HG03354 (cell line): ENCODE measurements at regions not wholly inside any gene's neighbourhood (a gene's known extent, or its start where the extent isn't known, plus 50 kb on each side); places are given as distances from the start of the nearest gene placed in this dataset.
"Not testable (repeated sequence)": the region's sequence is repeated elsewhere in the genome, so short reads cannot be mapped to it uniquely, and the experiment has no call there.

ENCODE experiments used
- ATAC-seq: cut with Tn5 transposase; IDR thresholded peaks from one replicate; pipeline ENCODE4 v1.9.1; 2021; ENCODE audit warnings: mild to moderate bottlenecking; ENCODE audit not compliant: unreplicated experiment, poor library complexity, severe bottlenecking

DNA sequence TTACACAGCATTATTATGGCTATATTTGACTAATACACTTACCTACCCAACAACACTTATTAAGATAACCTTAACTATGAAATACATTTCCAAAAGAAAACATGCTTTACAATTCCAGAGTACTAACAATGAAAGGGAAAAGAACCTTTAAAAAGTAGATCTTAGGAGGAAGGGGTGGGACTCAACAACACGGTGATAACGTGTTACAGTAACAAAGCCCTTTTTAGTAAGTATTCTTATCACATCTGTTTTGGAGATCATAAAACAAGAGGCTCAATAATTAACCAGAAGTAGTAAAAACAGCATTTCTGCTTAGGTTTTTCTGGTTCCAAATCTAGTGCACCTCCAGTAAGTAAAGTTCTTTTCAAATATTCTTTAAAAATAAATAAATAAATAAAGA, 202.1 kb upstream of the SLC7A11 start:
- ATAC-seq = no peak

DNA sequence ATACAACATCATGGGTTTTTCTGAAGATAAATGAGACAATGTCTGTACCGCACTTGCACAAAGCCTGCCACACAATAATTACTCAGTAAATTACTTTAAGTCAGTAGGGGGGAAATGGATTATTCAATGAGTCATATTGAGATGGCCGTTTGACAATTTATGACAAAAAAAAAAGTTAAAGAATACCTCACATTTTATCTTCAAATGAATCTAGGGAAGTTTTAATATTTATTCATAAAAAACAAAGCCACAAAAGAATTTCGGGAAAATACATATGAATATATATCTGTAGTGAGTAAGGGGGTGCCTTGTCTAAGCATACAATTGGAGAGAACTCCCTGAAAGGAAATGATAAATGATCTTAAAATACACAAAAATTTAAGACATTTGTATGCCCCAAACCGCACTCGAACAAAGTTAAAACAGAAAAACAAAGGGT, 197.0 kb upstream of the SLC7A11 start:
- no peak for ATAC-seq

DNA sequence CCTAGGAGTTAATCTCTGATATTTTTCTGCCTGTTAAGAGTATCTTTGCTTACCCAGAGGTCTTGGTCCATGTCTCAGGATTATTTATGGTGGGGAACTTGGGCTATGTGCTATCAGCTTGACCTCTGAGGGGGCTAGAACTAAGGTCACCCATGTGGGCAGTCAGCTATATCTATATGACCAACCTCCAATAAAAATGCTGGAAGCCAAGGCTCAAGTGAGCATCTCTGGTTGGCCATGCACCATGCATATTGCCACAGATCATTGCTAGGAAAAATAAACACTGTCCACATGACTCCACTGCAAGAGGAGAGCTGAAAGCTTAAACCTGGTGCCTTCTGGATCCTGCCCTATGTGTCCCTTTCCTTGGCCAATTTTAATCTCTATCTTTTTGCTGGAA, 196.5 kb upstream of the SLC7A11 start:
- no peak for ATAC-seq

DNA sequence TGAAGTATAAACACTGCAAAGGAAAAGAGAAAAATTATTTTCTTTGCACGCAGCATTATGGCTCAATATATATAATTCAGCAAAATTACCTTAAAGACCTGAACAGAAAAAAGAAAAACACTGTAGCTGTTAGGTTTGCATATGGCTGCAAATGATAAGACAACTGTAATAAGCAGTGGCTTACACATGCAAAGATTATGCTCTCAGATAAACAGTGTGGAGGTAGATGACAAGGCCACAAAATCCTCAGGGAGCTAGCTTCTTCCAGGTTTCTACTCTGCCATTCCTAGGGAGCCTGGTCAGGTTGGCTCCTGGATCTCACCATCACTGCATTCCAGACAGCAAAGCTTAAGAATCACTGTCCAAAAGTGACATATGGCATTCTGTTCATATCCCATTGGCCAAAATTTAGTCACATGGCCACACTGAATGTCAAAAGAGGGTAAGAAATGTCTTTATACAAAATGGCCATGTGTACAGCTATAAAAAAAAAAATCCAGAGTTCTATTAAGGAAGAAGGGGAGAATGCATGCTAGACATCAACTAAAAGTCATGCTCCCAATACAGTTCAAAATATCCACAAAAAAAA, 195.2 kb upstream of the SLC7A11 start:
- ATAC-seq = no peak

DNA sequence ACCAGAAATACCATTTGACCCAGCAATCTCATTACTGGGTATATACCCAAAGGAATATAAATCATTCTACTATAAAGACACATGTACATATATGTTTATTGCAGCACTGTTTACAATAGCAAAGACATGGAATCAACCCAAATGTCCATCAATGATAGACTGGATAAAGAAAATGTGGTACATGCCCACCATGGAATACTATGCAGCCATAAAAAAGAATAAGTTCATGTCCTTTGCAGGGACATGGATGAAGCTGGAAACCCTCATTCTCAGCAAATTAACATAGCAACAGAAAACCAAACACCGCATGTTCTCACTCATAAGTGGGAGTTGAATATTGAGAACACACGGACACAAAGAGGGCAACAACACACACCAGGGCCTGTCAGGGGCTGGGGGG, 193.6 kb upstream of the SLC7A11 start:
- not testable (repeated sequence) for ATAC-seq

DNA sequence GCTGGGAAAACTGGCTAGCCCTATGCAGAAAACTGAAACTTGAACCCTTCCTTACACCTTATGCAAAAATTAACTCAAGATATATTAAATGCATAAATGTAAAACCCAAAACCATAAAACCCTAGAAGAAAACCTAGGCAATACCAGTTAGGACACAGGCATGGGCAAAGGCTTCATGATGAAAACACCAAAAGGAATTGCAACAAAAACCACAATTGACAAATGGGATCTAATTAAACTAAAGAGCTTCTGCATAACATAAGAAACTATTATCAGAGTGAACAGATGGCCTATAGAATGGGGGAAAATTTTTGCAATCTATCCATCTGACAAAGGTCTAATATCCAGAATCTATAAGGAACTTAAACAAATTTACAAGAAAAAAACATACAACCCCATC, 192.9 kb upstream of the SLC7A11 start:
- not testable (repeated sequence) for ATAC-seq

DNA sequence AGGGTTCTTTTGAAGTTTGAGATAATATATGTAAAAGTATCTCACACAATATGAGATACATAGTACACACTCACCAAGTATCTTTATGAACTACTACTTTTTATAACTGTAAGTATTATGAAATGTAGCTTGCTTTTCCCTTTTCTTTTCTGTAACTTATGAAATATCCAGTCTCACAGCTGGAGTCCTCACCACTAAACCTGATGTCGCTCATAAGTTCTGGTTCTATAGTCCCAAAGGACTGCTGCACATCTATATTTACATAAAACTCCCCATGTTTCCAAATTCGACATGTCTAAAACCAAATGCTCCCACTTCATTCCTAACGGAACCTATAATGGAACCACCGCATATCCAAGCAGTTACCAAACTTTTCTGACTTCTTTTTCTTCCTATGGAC, 186.5 kb upstream of the SLC7A11 start:
- ATAC-seq = no peak

DNA sequence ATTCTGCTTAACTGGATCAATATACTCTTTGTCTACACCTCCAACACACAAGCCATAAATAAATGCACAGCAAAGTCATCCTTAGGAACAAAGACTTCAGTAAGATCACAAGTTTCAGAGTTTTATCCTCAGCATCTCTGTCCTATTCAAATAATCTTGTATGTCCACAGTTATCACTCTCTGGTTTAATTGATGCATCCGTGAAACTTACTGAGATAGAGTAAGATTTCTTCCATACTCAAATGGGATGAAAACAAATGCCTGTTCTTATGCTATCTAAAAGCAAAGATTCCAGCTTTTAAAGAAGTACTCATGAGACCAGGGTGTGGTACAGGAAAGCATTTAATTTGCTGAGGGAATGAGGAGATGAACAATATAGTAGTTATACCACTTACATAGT, 184.6 kb upstream of the SLC7A11 start:
- no peak for ATAC-seq

DNA sequence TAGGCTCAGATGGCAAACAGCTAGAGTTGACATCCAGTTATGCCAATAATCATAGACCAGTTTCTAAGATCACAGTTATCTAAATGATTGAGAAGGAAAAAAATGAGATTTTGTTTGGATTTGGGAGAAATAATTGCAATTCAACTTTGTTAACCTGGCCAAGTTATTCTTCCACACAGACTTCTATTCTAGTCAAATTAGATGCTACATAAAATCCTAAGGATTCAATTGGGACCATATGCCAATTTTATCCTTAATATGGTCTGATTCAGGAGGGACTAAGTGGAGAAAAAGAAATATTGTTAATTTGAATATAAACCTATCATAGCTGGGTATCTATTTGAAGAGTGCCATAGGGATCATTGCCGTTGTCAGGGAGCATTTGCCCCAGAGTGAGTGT, 178.3 kb upstream of the SLC7A11 start:
- ATAC-seq = no peak

DNA sequence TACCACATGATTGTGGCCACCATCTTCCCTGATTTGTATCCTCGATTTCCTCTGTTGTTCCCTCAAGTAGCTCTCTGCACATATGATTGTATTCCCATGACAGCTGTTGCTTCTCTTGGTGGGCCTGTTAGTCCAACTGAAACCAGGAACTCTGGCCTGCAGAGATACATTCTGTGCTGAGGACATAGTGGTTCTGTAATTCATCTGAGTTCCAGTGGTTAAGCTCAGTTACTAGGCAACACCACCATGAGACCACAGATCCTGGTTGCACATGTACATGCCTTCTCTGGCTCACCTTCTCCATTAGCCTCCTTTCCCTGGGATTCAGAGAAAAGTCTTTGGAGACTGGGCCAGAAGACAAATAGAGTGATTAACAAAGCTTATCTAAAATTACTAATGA, 172.1 kb upstream of the SLC7A11 start:
- no peak for ATAC-seq

DNA sequence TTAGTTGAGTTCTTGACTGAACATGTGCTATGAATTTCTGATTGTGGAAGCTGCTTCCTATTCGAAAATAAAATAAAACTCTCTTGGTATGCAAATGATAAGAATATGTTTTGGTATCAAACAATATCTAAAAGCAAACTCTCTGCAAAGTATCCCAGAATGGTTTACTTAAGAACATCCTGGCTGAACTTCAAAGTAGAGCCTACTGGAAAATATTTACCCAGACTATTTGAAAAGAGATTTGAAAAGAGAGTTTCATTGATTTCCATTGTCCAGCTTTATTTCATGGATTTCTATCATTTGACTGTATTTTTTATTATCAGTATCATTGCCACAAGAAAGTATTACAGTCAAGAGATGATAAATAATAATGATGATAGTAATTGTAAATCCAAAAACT, 171.1 kb upstream of the SLC7A11 start:
- no peak for ATAC-seq

DNA sequence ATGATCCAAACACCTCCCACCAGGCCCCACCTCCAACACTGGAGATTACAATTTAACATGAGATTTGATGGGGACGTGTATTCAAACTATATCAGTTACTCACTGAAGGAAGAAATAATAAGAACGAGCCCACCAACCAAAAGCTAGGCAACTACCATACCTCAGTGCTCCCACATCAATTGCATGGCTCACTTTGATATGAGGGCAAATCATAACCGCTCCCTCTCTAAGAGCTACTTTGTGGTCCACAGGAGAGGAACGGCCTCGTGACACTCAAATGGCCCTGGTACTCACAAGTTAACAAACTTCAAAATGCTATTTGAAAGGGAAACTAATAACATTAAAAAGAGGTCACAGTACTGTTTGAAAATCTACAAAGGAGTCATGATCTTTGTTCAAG, 170.7 kb upstream of the SLC7A11 start:
- ATAC-seq = no peak

DNA sequence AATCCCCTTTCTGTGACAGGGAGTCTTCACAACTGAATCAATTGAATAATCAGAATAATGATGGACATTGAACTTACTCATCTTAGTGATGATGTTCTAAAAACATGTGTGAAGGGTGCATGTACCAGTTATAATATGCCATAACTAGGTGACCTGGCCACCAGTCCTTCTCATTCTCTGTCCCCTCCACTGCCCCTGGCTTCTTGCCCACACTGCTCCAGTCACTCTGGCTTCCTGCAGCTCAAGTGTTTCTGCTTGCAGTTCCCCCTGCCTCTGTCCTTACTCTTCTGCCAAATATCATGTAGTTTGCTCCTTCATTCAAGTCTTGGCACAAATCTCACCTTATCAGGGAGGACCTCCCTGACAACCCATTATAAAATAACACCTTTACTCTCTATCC, 168.1 kb upstream of the SLC7A11 start:
- no peak for ATAC-seq

DNA sequence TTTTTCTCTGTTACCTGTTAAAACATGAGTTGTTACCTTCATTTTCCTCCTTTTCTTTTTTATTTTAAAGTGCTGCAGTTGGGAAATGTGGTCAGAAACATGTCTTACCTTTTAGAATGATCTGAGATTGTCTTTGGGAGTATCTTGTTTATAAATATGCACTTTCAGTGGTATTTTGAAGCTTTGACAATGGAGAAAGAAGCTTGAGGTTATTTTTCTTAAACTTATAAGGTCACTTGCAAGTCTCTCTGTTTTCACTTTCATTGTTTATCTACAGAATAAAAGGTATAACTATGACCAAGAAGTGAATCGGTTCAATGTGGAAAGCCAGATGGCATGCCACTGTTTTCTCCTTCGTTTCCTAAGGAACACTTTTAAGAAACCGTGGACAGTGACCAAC, 167.5 kb upstream of the SLC7A11 start:
- no peak for ATAC-seq

DNA sequence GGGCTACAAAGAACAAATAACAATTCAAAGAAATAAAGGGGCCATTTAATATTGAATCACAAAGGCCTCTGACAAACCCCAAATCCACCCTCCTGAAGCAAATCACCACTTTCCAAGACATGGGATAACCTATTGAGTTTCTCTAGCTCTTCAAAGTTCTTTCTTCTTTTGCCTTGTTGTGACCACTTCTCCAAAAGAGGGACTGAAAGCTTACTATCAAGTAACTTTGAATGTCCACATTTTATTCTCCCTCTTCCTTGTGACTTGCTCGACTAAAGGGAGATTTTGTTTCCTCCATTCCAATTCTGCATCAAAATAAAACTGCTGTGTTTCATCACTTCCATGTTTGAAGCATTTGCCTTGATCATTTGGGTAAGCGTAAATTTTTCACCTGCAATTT, 166.6 kb upstream of the SLC7A11 start:
- no peak for ATAC-seq

DNA sequence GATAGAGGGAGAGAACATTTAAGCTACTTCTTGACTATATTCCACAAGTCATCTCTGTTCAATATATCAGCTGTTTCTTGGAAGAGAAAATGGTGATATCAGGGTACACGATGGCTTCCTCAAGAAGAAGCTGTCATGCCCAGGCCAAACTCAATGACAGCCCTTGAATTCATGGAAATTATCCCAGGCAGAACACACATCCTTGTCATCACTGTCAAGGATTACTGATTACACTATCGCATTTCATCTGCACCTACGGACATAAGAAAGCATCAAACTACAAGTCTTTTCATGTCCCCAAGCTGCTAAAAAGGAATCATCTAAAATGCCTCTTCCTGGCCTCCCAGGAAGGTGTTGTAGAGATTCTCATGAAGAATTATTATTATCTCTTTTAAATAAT, 165.2 kb upstream of the SLC7A11 start:
- no peak for ATAC-seq

DNA sequence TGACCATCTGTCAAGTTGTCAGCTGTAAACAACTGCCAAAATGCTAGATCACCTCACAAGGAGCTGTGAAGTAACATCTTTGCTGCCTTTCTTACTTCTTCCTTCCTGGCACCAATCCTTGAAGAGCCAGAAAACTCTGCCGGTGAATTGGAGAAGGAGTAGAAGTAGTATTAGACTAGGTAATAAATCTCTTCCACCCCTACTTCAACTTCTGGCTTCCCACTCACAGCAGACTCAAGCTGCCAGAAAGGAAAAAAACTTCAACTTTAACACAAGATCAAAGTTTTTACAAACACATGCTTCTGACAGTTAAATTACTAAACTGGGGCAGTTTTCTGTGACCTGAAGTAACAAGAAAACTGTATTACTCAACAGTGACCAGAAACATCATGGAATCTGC, 164.7 kb upstream of the SLC7A11 start:
- no peak for ATAC-seq

DNA sequence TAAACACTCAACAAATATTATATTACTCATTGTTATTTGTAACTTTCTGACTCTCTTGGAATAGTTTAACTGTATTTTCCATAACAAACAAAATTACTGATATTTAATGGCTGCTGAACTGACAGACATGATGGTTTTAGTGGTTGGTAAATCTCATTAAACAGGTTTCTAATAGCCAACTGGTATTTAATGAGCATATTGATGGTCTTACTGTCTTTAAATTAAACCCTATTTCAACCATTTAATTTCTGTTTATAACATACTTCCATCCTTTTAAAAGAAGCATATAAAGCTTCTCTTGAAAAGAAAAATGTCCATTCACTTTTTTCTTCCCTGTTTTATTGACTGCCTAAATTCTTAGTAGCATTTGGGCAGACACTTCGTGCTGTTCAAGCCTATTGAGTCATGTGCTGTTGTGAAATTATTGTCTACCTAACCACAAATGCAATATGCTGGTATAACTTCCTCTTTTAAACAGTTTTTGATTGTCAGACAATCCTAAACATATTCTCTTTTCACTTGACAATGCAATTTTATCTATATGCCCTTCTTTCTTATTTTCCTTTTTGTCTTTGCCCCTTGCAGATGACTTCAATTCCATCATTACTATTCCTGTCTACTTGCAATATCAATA, 163.9 kb upstream of the SLC7A11 start:
- ATAC-seq = peak; percentile 81

DNA sequence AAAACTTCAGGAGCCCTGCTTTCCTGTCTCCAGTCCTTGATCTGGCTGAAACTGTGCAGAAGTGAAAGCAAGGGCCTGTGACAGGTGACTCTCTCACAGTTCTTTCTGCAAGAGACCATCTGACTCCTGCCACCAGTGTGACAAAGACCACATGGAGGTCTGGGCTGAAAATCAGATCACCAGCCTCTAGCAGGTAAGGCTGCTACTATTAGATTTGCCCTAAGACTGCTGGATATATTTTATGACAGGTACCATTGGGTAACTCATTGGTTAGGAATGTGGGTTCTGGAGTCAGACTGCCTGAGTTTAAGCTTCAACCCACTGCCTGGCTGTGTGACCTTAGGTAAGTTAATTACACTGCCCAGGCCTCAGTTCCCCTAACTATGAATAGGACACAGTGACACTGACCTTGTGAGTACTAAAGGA, 163.3 kb upstream of the SLC7A11 start:
- peak; percentile 77 for ATAC-seq

DNA sequence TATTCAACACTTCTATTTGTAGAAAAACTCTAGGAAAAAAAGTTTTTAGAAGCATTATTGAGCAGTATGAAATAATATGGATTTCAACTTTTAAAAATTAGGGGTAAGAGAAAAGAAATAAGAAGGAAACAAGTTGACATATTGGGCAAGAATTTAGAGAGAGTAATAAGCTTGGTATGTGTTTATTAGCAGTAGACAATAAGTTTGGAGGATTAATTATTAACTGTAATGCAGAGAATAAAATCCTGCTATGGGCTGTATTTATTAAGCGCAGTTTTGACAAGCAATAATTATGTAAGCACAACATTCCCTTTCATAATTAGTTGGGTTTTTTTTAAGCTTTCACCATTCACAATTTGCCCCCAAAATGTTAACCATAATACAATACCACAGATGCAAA, 162.7 kb upstream of the SLC7A11 start:
- ATAC-seq = no peak

DNA sequence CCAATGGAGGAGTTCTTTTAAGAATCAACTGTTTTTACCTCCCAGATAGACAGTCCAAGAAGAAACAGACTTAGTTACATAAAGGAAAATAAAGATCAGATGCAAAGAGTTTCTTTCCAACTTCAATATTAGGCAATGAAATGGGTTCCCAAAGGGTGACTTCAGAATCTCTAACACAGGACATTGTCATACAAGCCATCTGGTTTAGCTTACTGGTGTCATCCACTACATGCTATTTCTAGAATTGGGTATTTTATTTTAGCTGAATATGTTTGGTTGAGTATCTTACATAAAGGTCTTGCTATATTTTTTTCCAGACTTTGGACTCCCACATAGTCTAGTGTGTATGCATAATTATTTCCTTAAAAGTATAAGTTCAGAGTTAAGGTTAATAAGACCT, 162.1 kb upstream of the SLC7A11 start:
- no peak for ATAC-seq

DNA sequence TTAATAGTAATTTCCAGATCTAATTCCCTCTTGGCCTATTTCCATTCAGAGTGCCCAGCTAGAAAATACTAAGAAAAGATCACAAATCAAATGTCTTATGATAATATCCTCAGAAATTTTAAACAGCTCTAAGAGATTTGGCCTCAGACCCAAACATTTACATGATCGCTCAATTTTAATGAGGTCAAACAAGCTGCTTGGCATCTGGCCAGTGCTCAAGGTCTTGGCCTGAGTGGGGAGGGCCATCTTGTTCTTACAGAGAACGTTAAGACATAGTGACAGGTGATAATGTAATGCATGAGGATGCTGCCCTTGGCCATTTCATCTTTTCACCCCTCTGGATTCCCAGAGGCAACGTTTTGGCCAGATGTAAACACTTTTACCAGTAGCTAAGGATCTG, 159.2 kb upstream of the SLC7A11 start:
- ATAC-seq = no peak
